IMR-90 (cell line): ENCODE measurements at regions not wholly inside any gene's neighbourhood (a gene's known extent, or its start where the extent isn't known, plus 50 kb on each side); places are given as distances from the start of the nearest gene placed in this dataset.

Source experiments
- ATAC-seq: fragments of 200-7000 bp; cut with Tn5 transposase; 2 replicates; pipeline ENCODE4 v1.9.1; 2020; ENCODE audit warnings: low read depth, mild to moderate bottlenecking, moderate library complexity
- BruUV-seq: library from RNA; stranded (reverse); fragments of 400-500 nt; replicated peaks from 2 replicates; lab custom pipeline; 2021; lab: Mats Ljungman, UMichigan
- CTCF ChIA-PET: fragments of 300-600 bp; formaldehyde crosslinking; extraction: SDS; loops from one replicate; lab custom pipeline; 2021; ENCODE audit warnings: antibody characterized with exemption; lab: Yijun Ruan, JAX
- POLR2A ChIA-PET: fragments of 300-600 bp; sonication (Branson Sonifier 250); formaldehyde crosslinking; loops from one replicate; lab custom pipeline; 2022; ENCODE audit warnings: antibody characterized with exemption; ENCODE audit not compliant: unreplicated experiment; lab: Charles Lee
- DNase-seq: peaks from one replicate; pipeline ENCODE4 v3.0.0; 2013
- H2AFZ ChIP-seq: replicated peaks from 2 replicates; pipeline ENCODE3; 2013; ENCODE audit warnings: low read length, mild to moderate bottlenecking; ENCODE audit not compliant: poor library complexity
- H2AK5ac ChIP-seq: 2 replicates; pipeline ENCODE4 v1.6.1; 2013; ENCODE audit warnings: low read depth, low read length, inconsistent platforms
- H2AK9ac ChIP-seq: replicated peaks from 2 replicates; pipeline ENCODE3; 2013; ENCODE audit warnings: mild to moderate bottlenecking, low read depth, low read length, moderate library complexity; ENCODE audit not compliant: poor library complexity
- H2BK120ac ChIP-seq: 2 replicates; pipeline ENCODE4 v1.6.1; 2013; ENCODE audit warnings: low read depth, low read length, inconsistent platforms
- H2BK15ac ChIP-seq: 3 replicates; pipeline ENCODE4 v1.6.1; 2013; ENCODE audit warnings: low read depth, low read length, inconsistent platforms
- H2BK20ac ChIP-seq: 2 replicates; pipeline ENCODE4 v1.6.1; 2013; ENCODE audit warnings: low read depth, mild to moderate bottlenecking, inconsistent platforms, low read length, moderate library complexity
- H2BK5ac ChIP-seq: 2 replicates; pipeline ENCODE4 v1.6.1; 2013; ENCODE audit warnings: mild to moderate bottlenecking, low read depth, low read length, inconsistent platforms; ENCODE audit not compliant: poor library complexity, severe bottlenecking
- H3K14ac ChIP-seq: replicated peaks from 2 replicates; pipeline ENCODE4 v1.6.1; 2013; ENCODE audit warnings: low read depth, low read length, inconsistent platforms
- H3K18ac ChIP-seq: 2 replicates; pipeline ENCODE4 v1.6.1; 2013; ENCODE audit warnings: low read depth, low read length, control low read depth
- H3K23ac ChIP-seq: 2 replicates; pipeline ENCODE4 v1.6.1; 2013; ENCODE audit warnings: low read depth, low read length, inconsistent platforms
- H3K27ac ChIP-seq: 2 replicates; pipeline ENCODE4 v1.5.1; 2013; ENCODE audit warnings: mild to moderate bottlenecking, control low read depth, low read length; ENCODE audit not compliant: insufficient read depth
- H3K27me3 ChIP-seq: 2 replicates; pipeline ENCODE4 v1.6.1; 2013; ENCODE audit warnings: low read length; ENCODE audit not compliant: control insufficient read depth, insufficient read depth
- H3K36me3 ChIP-seq: 2 replicates; pipeline ENCODE4 v1.6.1; 2013; ENCODE audit warnings: low read length, mixed read lengths; ENCODE audit not compliant: control insufficient read depth, insufficient read depth
- H3K4ac ChIP-seq: 2 replicates; pipeline ENCODE4 v1.6.1; 2013; ENCODE audit warnings: low read depth, low read length, inconsistent platforms
- H3K4me1 ChIP-seq: 2 replicates; pipeline ENCODE4 v1.6.1; 2013; ENCODE audit warnings: low read length, mixed read lengths; ENCODE audit not compliant: control insufficient read depth, insufficient read depth
- H3K4me2 ChIP-seq: 2 replicates; pipeline ENCODE4 v1.6.1; 2013; ENCODE audit warnings: low read depth, mild to moderate bottlenecking, control low read depth, low read length, moderate library complexity
- H3K4me3 ChIP-seq: 2 replicates; pipeline ENCODE4 v1.5.1; 2013; ENCODE audit warnings: low read depth, mild to moderate bottlenecking, control low read depth, low read length, moderate library complexity; ENCODE audit not compliant: insufficient read depth
- H3K56ac ChIP-seq: 2 replicates; pipeline ENCODE4 v1.6.1; 2013; ENCODE audit warnings: low read length, inconsistent platforms; ENCODE audit not compliant: insufficient read depth; ENCODE audit errors: extremely low read depth
- H3K79me1 ChIP-seq, 2 experiments: 2 replicates each; pipeline ENCODE4 v1.6.1; 2013; ENCODE audit warnings: low read length in 2 of 2, inconsistent platforms in 1 of 2, low read depth in 1 of 2
- H3K9ac ChIP-seq: 2 replicates; pipeline ENCODE4 v1.6.1; 2013; ENCODE audit warnings: low read depth, low read length, control low read depth
- H3K9me1 ChIP-seq: 2 replicates; pipeline ENCODE4 v1.6.1; 2013; ENCODE audit warnings: low read length, inconsistent platforms; ENCODE audit not compliant: insufficient read depth
- H3K9me3 ChIP-seq: 2 replicates; pipeline ENCODE4 v1.6.1; 2013; ENCODE audit warnings: low read length; ENCODE audit not compliant: control insufficient read depth, insufficient read depth
- H4K20me1 ChIP-seq: 2 replicates; pipeline ENCODE4 v1.6.1; 2013; ENCODE audit warnings: low read length, inconsistent platforms; ENCODE audit not compliant: insufficient read depth
- H4K5ac ChIP-seq: 2 replicates; pipeline ENCODE4 v1.6.1; 2013; ENCODE audit warnings: mild to moderate bottlenecking, low read depth, low read length, control low read depth
- H4K8ac ChIP-seq, 2 experiments: 2 replicates each; pipeline ENCODE4 v1.6.1; 2013; ENCODE audit warnings: low read depth in 2 of 2, low read length in 2 of 2, control low read depth in 1 of 2, inconsistent platforms in 1 of 2
- H4K91ac ChIP-seq: 2 replicates; pipeline ENCODE4 v1.6.1; 2013; ENCODE audit warnings: low read depth, low read length, inconsistent platforms; ENCODE audit not compliant: insufficient read depth
- BHLHE40 ChIP-seq: fragments of 150-350 bp; IDR thresholded peaks from 2 replicates; pipeline ENCODE4 v1.6.1; 2016; ENCODE audit warnings: mild to moderate bottlenecking, low read depth, low read length
- CEBPB ChIP-seq: IDR thresholded peaks from 2 replicates; pipeline ENCODE4 v1.6.1; 2012; ENCODE audit warnings: low read depth, low read length, improper control_type of control experiment
- FOS ChIP-seq: fragments of 150-350 bp; IDR thresholded peaks from 2 replicates; pipeline ENCODE4 v1.6.1; 2016; ENCODE audit warnings: low read depth, low read length
- MAFK ChIP-seq: IDR thresholded peaks from 2 replicates; pipeline ENCODE4 v1.6.1; 2012; ENCODE audit warnings: low read depth, low read length, improper control_type of control experiment
- MAZ ChIP-seq: IDR thresholded peaks from 2 replicates; pipeline ENCODE4 v1.6.1; 2012; ENCODE audit warnings: low read depth, mild to moderate bottlenecking, low read length, improper control_type of control experiment, moderate library complexity, borderline replicate concordance
- MXI1 ChIP-seq: IDR thresholded peaks from 2 replicates; pipeline ENCODE4 v1.6.1; 2012; ENCODE audit warnings: low read depth, mild to moderate bottlenecking, low read length, moderate library complexity, borderline replicate concordance
- NFE2L2 ChIP-seq: fragments of 150-350 bp; IDR thresholded peaks from 2 replicates; pipeline ENCODE4 v1.6.1; 2016; ENCODE audit warnings: low read depth, mild to moderate bottlenecking, low read length
- POLR2A ChIP-seq: IDR thresholded peaks from 2 replicates; pipeline ENCODE4 v1.6.1; 2012; ENCODE audit warnings: mild to moderate bottlenecking, low read depth, low read length
- RAD21 ChIP-seq: IDR thresholded peaks from 2 replicates; pipeline ENCODE4 v1.6.1; 2012; ENCODE audit warnings: low read length, improper control_type of control experiment
- RCOR1 ChIP-seq: IDR thresholded peaks from 2 replicates; pipeline ENCODE4 v1.6.1; 2012; ENCODE audit warnings: mild to moderate bottlenecking, low read length, improper control_type of control experiment; ENCODE audit not compliant: insufficient replicate concordance
- RFX5 ChIP-seq: IDR thresholded peaks from 2 replicates; pipeline ENCODE4 v1.8.0; 2012; ENCODE audit warnings: low read depth, mild to moderate bottlenecking, low read length, moderate library complexity
- WGBS, 2 experiments: methylation state at CpG; one replicate each; pipeline versions ENCODE4 v1.1.5 to v1.1.7; 2013; ENCODE audit warnings: missing lambda C conversion rate in 2 of 2; ENCODE audit not compliant: insufficient read length in 1 of 2; ENCODE audit errors: extremely low coverage in 2 of 2; 5-methylcytosine and 5-hydroxymethylcytosine counted together
- dilution Hi-C: fragments of 300-500 bp; cut with HindIII; formaldehyde crosslinking; loops from one replicate; pipeline ENCODE4 v1.14.3; 2018; ENCODE audit warnings: low sequenced_read_pairs; ENCODE audit not compliant: unreplicated experiment
- in situ Hi-C: fragments of 300-500 bp; cut with MboI; formaldehyde crosslinking; loops from 3 replicates; pipeline ENCODE4 v1.14.3; 2019; ENCODE audit warnings: low sequenced_read_pairs, inconsistent platforms, mixed read lengths
- intact Hi-C: fragments of 100-400 bp; cut with micrococcal nuclease; formaldehyde crosslinking; loops from 2 replicates; pipeline ENCODE4 v1.10.0; 2022
- TF ChIP-seq, protein P1 (sequence below): fragments of 150-350 bp; IDR thresholded peaks from 2 replicates; pipeline ENCODE4 v1.6.1; 2017; ENCODE audit warnings: mild to moderate bottlenecking, antibody characterized with exemption, low read length, low read depth
- TF ChIP-seq, protein P2 (sequence below): conservative IDR thresholded peaks from 2 replicates; pipeline ENCODE4 v1.5.1; 2012; ENCODE audit warnings: mild to moderate bottlenecking, low read depth, low read length, improper control_type of control experiment
- TF ChIP-seq, protein P3 (sequence below): fragments of 150-350 bp; IDR thresholded peaks from 2 replicates; pipeline ENCODE4 v1.6.1; 2016; ENCODE audit warnings: low read depth, mild to moderate bottlenecking, low read length, moderate library complexity, borderline replicate concordance

DNA sequence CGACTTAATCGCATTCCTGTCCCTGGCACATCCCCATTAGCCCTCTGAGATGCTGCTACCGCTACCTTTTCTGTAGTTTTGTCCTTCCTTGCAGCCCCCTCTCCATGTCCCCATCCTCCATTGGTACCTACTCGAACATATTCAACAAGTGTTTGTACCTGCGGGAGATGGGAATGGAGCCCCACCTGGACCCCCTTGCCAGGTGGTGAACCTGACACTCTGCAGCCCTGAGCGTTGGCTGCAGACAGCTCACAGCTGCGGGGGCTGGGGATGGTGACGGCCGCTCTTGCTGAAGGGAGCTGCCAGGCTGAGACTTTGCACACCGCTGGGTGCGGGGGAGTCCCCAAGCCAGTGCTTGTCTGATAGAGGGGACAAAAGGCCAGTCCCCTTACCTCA, 96.3 kb upstream of the DAP start:
- H4K20me1 ChIP-seq, result no peaks in the 10 kb centered on the region
- no peak overlapping the region for H3K4me3 ChIP-seq
- H2AK9ac ChIP-seq, result peak overlapping the region; percentile 8
- no peaks in the 10 kb centered on the region for H3K36me3 ChIP-seq
- TF ChIP-seq, protein P1, sequence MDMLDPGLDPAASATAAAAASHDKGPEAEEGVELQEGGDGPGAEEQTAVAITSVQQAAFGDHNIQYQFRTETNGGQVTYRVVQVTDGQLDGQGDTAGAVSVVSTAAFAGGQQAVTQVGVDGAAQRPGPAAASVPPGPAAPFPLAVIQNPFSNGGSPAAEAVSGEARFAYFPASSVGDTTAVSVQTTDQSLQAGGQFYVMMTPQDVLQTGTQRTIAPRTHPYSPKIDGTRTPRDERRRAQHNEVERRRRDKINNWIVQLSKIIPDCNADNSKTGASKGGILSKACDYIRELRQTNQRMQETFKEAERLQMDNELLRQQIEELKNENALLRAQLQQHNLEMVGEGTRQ, result no peak
- TF ChIP-seq, protein P2, sequence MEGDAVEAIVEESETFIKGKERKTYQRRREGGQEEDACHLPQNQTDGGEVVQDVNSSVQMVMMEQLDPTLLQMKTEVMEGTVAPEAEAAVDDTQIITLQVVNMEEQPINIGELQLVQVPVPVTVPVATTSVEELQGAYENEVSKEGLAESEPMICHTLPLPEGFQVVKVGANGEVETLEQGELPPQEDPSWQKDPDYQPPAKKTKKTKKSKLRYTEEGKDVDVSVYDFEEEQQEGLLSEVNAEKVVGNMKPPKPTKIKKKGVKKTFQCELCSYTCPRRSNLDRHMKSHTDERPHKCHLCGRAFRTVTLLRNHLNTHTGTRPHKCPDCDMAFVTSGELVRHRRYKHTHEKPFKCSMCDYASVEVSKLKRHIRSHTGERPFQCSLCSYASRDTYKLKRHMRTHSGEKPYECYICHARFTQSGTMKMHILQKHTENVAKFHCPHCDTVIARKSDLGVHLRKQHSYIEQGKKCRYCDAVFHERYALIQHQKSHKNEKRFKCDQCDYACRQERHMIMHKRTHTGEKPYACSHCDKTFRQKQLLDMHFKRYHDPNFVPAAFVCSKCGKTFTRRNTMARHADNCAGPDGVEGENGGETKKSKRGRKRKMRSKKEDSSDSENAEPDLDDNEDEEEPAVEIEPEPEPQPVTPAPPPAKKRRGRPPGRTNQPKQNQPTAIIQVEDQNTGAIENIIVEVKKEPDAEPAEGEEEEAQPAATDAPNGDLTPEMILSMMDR, result no peak
- TF ChIP-seq FOS (no peak), CEBPB (no peak), POLR2A (no peak), NFE2L2 (no peak), RFX5 (no peak), RAD21 (no peak), MXI1 (no peak), MAZ (no peak), RCOR1 (no peak), MAFK (no peak), BHLHE40 (no peak)
- TF ChIP-seq, protein P3, sequence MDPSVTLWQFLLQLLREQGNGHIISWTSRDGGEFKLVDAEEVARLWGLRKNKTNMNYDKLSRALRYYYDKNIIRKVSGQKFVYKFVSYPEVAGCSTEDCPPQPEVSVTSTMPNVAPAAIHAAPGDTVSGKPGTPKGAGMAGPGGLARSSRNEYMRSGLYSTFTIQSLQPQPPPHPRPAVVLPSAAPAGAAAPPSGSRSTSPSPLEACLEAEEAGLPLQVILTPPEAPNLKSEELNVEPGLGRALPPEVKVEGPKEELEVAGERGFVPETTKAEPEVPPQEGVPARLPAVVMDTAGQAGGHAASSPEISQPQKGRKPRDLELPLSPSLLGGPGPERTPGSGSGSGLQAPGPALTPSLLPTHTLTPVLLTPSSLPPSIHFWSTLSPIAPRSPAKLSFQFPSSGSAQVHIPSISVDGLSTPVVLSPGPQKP, result no peak
- peak overlapping the region; percentile 84 for H2BK20ac ChIP-seq
- H2AK5ac ChIP-seq, result peak overlapping the region; percentile 75; the same call in 1 of the 2 replicates
- peak overlapping the region; percentile 90 for H2AFZ ChIP-seq
- H2BK15ac ChIP-seq, result peak overlapping the region; percentile 38; the same call in 1 of the 3 replicates
- H3K9me1 ChIP-seq, result peaks cover 26% of the 10 kb centered on the region
- H4K5ac ChIP-seq, result peak overlapping the region; percentile 22; the same call in 1 of the 2 replicates
- dilution Hi-C loops (no loop called here), intact Hi-C loops (loop anchor here (1.0 to 2.0 kb wide), 4 partner anchors 27 to 405 kb away; partner anchors contain the start of gene DAP), in situ Hi-C loops (loop anchor here (10.0 kb wide), 1 partner anchor 403 kb away; no protein-coding TSS in a partner anchor)
- ChIA-PET CTCF (interaction anchor here (0.7 to 2.0 kb wide), 13 partner anchors 9 to 390 kb away, joined by 3 to 7 read pairs (median 4); no protein-coding TSS in a partner anchor), POLR2A (no interaction called here)
- peak overlapping the region; percentile 74 for H3K23ac ChIP-seq
- peak overlapping the region; percentile 59; the same call in 1 of the 2 replicates for H3K18ac ChIP-seq
- no peaks in the 10 kb centered on the region for H3K27me3 ChIP-seq
- peak overlapping the region; percentile 71 for H3K14ac ChIP-seq
- H3K56ac ChIP-seq, result 0 out of 2 replicates have a peak overlapping the region, but pooled peaks have one; percentile 25
- peak overlapping the region; percentile 5 to 94; a peak in 3 of 4 replicates for H4K8ac ChIP-seq
- DNase-seq, result no peak
- H3K9ac ChIP-seq, result no peak overlapping the region
- H3K9me3 ChIP-seq, result no peaks in the 10 kb centered on the region; the same call in 1 of the 2 replicates
- peaks cover 18% of the 10 kb centered on the region for H3K4me1 ChIP-seq
- H3K79me1 ChIP-seq, result no peaks in the 10 kb centered on the region
- peak overlapping the region; percentile 92 for H3K4ac ChIP-seq
- no peak for ATAC-seq
- H3K27ac ChIP-seq, result no peak overlapping the region
- peak overlapping the region; percentile 90 for H2BK120ac ChIP-seq
- no TSS peak for BruUV-seq
- H4K91ac ChIP-seq, result peak overlapping the region; percentile 73
- 40% methylated on average over 4 of the region's 11 CpGs; no CpG with 5 or more reads in 1 of the 2 experiments for WGBS, 2 experiments
- H3K4me2 ChIP-seq, result peak overlapping the region; percentile 68
- H2BK5ac ChIP-seq, result no peak overlapping the region
